Neural cell (in vitro differentiated cells): ENCODE measurements at regions not wholly inside any gene's neighbourhood (a gene's known extent, or its start where the extent isn't known, plus 50 kb on each side); places are given as distances from the start of the nearest gene placed in this dataset.

Experiments
- H2AFZ ChIP-seq: fragments of 200-600, 300-800 bp; sonication (generic), shearing (Covaris generic); 2 replicates; pipeline ENCODE4 v1.6.0; 2014; ENCODE audit warnings: low read depth, mild to moderate bottlenecking, antibody characterized with exemption, low read length, moderate library complexity
- H3F3A ChIP-seq: fragments of 200-600 bp; shearing (Covaris generic); 2 replicates; pipeline ENCODE4 v1.6.1; 2016; ENCODE audit warnings: mild to moderate bottlenecking, moderate library complexity, mixed read lengths, antibody characterized with exemption, low read length; ENCODE audit not compliant: insufficient read depth, poor library complexity, severe bottlenecking
- H3K27ac ChIP-seq: fragments of 200-600, 300-800 bp; sonication (generic), shearing (Covaris generic); 2 replicates; pipeline ENCODE4 v1.5.1; 2014; ENCODE audit warnings: mild to moderate bottlenecking, low read length, moderate library complexity
- H3K27me3 ChIP-seq: fragments of 300-800, 200-600 bp; sonication (generic), shearing (Covaris generic); 2 replicates; pipeline ENCODE4 v1.6.0; 2014; ENCODE audit warnings: mild to moderate bottlenecking, low read depth, low read length, moderate library complexity; ENCODE audit not compliant: insufficient read depth
- H3K36me3 ChIP-seq: fragments of 300-800, 200-600 bp; sonication (generic), shearing (Covaris generic); 2 replicates; pipeline ENCODE4 v1.5.1; 2014; ENCODE audit warnings: mild to moderate bottlenecking, antibody characterized with exemption, low read length, moderate library complexity; ENCODE audit not compliant: insufficient read depth
- H3K4me2 ChIP-seq: fragments of 300-800, 200-600 bp; sonication (generic), shearing (Covaris generic); 2 replicates; pipeline ENCODE4 v1.6.0; 2014; ENCODE audit warnings: mild to moderate bottlenecking, low read length
- H3K4me3 ChIP-seq: fragments of 300-800, 200-600 bp; sonication (generic), shearing (Covaris generic); 2 replicates; pipeline ENCODE4 v1.5.1; 2014; ENCODE audit warnings: mild to moderate bottlenecking, low read length, moderate library complexity
- H3K79me2 ChIP-seq: fragments of 200-600 bp; shearing (Covaris generic); replicated peaks from 2 replicates; pipeline ENCODE4 v1.6.0; 2014; ENCODE audit warnings: mild to moderate bottlenecking, low read length, moderate library complexity; ENCODE audit not compliant: insufficient read depth
- H3K9ac ChIP-seq: fragments of 300-800, 200-600 bp; sonication (generic), shearing (Covaris generic); 2 replicates; pipeline ENCODE4 v1.6.1; 2016; ENCODE audit warnings: mild to moderate bottlenecking, low read length, mixed read lengths
- H3K9me2 ChIP-seq: fragments of 200-600 bp; shearing (Covaris generic); 2 replicates; pipeline ENCODE4 v1.6.1; 2016; ENCODE audit warnings: mild to moderate bottlenecking, low read length, mixed read lengths; ENCODE audit not compliant: insufficient read depth
- H3K9me3 ChIP-seq: fragments of 200-600, 300-800 bp; sonication (generic), shearing (Covaris generic); 2 replicates; pipeline ENCODE4 v1.6.1; 2016; ENCODE audit warnings: mild to moderate bottlenecking, mixed run types, low read length, moderate library complexity, mixed read lengths
- H4K20me1 ChIP-seq: fragments of 200-600 bp; shearing (Covaris generic); 2 replicates; pipeline ENCODE4 v1.6.1; 2016; ENCODE audit warnings: mild to moderate bottlenecking, mixed run types; ENCODE audit not compliant: insufficient read depth
- CTCF ChIP-seq: fragments of 450-650 bp; IDR thresholded peaks from 2 replicates; pipeline ENCODE4 v1.5.1; 2014; ENCODE audit warnings: antibody characterized with exemption, mild to moderate bottlenecking, moderate library complexity; ENCODE audit not compliant: poor library complexity, severe bottlenecking
- EP300 ChIP-seq: fragments of 450-650 bp; conservative IDR thresholded peaks from 2 replicates; pipeline ENCODE4 v1.6.1; 2014; ENCODE audit warnings: antibody characterized with exemption, mild to moderate bottlenecking, moderate library complexity; ENCODE audit not compliant: poor library complexity, severe bottlenecking
- EZH2 ChIP-seq: fragments of 200-600, 300-800 bp; shearing (Covaris generic), sonication (generic); IDR thresholded peaks from 2 replicates; pipeline ENCODE4 v1.6.1; 2014; ENCODE audit warnings: antibody characterized with exemption, low read length, borderline replicate concordance, mild to moderate bottlenecking; ENCODE audit not compliant: insufficient read depth, poor library complexity, severe bottlenecking
- MXI1 ChIP-seq: fragments of 450-650 bp; conservative IDR thresholded peaks from 2 replicates; pipeline ENCODE4 v1.6.1; 2014; ENCODE audit warnings: antibody characterized with exemption, mild to moderate bottlenecking; ENCODE audit not compliant: poor library complexity, severe bottlenecking
- POLR2AphosphoS5 ChIP-seq: IDR thresholded peaks from 2 replicates; pipeline ENCODE4 v1.6.1; 2012
- RAD21 ChIP-seq: fragments of 450-650 bp; conservative IDR thresholded peaks from 2 replicates; pipeline ENCODE4 v1.6.1; 2014; ENCODE audit warnings: antibody characterized with exemption, mild to moderate bottlenecking, moderate library complexity
- REST ChIP-seq: IDR thresholded peaks from 2 replicates; pipeline ENCODE4 v1.6.1; 2012; ENCODE audit warnings: borderline replicate concordance
- SMC3 ChIP-seq: fragments of 450-650 bp; conservative IDR thresholded peaks from 2 replicates; pipeline ENCODE4 v1.6.1; 2014; ENCODE audit warnings: antibody characterized with exemption, mild to moderate bottlenecking, moderate library complexity; ENCODE audit not compliant: poor library complexity
- TAF1 ChIP-seq: IDR thresholded peaks from 2 replicates; pipeline ENCODE4 v1.6.1; 2012; ENCODE audit warnings: low read depth

GRCh38 chr7:22653951-22654350, 73.0 kb upstream of the IL6 start:
- Histone ChIP-seq H3K79me2 (no peaks in the 10 kb centered on the region), H3K27me3 (no peaks in the 10 kb centered on the region), H3K4me2 (no peak overlapping the region), H3K4me3 (no peak overlapping the region), H3K36me3 (no peaks in the 10 kb centered on the region), H2AFZ (peak overlapping the region; percentile 18), H4K20me1 (no peaks in the 10 kb centered on the region), H3K9me2 (no peaks in the 10 kb centered on the region), H3K9ac (peak overlapping the region; percentile 38), H3K9me3 (no peaks in the 10 kb centered on the region), H3K27ac (peak overlapping the region; percentile 56), H3F3A (no peaks in the 10 kb centered on the region)
- TF ChIP-seq MXI1 (no peak), REST (peak; percentile 53), POLR2AphosphoS5 (peak; percentile 40)

GRCh38 chr7:22651534-22652243, 75.3 kb upstream of the IL6 start:
- Histone ChIP-seq H2AFZ (no peak overlapping the region), H4K20me1 (no peaks in the 10 kb centered on the region), H3K36me3 (no peaks in the 10 kb centered on the region), H3K9me3 (no peaks in the 10 kb centered on the region), H3K79me2 (no peaks in the 10 kb centered on the region), H3K27ac (no peak overlapping the region), H3K9me2 (no peaks in the 10 kb centered on the region), H3K27me3 (no peaks in the 10 kb centered on the region), H3F3A (no peaks in the 10 kb centered on the region), H3K9ac (no peak overlapping the region), H3K4me3 (no peak overlapping the region), H3K4me2 (no peak overlapping the region)
- TF ChIP-seq RAD21 (no peak), SMC3 (no peak), EP300 (no peak), POLR2AphosphoS5 (no peak), REST (no peak), EZH2 (no peak), MXI1 (no peak), CTCF (no peak), TAF1 (no peak)
